SKM-1 treated with dmso at 0.1 percent for 144 hours (cell line): ENCODE measurements at regions not wholly inside any gene's neighbourhood (a gene's known extent, or its start where the extent isn't known, plus 50 kb on each side); places are given as distances from the start of the nearest gene placed in this dataset.
"Not testable (repeated sequence)": the region's sequence is repeated elsewhere in the genome, so short reads cannot be mapped to it uniquely, and the experiment has no call there.

Experiments
- DNase-seq: peaks from one replicate; lab custom pipeline; 2025; ENCODE audit not compliant: unreplicated experiment; lab: John Stamatoyannopoulos, UW

- not testable (repeated sequence) for DNase-seq
Measured at GRCh38 chr4:10388146-10388545, 69.1 kb downstream of the ZNF518B start.

GRCh38 chr4:10385994-10386394 is 71.2 kb downstream of the ZNF518B start:
- DNase-seq, result no peak

GRCh38 chr4:10384974-10385373 is 72.3 kb downstream of the ZNF518B start:
- no peak for DNase-seq

GRCh38 chr4:10383417-10383816 is 73.8 kb downstream of the ZNF518B start:
- DNase-seq, result no peak

GRCh38 chr4:10382171-10382570 is 75.1 kb downstream of the ZNF518B start:
- not testable (repeated sequence) for DNase-seq

- no peak for DNase-seq
Measured at GRCh38 chr4:10381146-10381545, 76.1 kb downstream of the ZNF518B start.

- no peak for DNase-seq
Measured at GRCh38 chr4:10380735-10381134, 76.5 kb downstream of the ZNF518B start.

GRCh38 chr4:10371869-10372471 is 85.3 kb downstream of the ZNF518B start:
- no peak for DNase-seq

GRCh38 chr4:10371121-10371520 is 86.1 kb downstream of the ZNF518B start:
- no peak for DNase-seq

GRCh38 chr4:10369517-10369916 is 87.7 kb downstream of the ZNF518B start:
- no peak for DNase-seq

GRCh38 chr4:10366628-10367027 is 90.6 kb downstream of the ZNF518B start:
- DNase-seq, result no peak

- DNase-seq, result no peak
Measured at GRCh38 chr4:10364194-10364593, 93.0 kb downstream of the ZNF518B start.

GRCh38 chr4:10354746-10355145 is 102.5 kb downstream of the ZNF518B start:
- no peak for DNase-seq

- DNase-seq, result no peak
Measured at GRCh38 chr4:10354225-10354624, 103.0 kb downstream of the ZNF518B start.

GRCh38 chr4:10353110-10353509 is 104.1 kb downstream of the ZNF518B start:
- DNase-seq, result no peak

- DNase-seq, result no peak
Measured at GRCh38 chr4:10348241-10348640, 109.0 kb downstream of the ZNF518B start.

GRCh38 chr4:10347815-10348214 is 109.4 kb downstream of the ZNF518B start:
- DNase-seq, result no peak

GRCh38 chr4:10347281-10347795 is 109.9 kb downstream of the ZNF518B start:
- DNase-seq, result no peak

- no peak for DNase-seq
Measured at GRCh38 chr4:10346023-10346422, 111.2 kb downstream of the ZNF518B start.

- no peak for DNase-seq
Measured at GRCh38 chr4:10345381-10345784, 111.8 kb downstream of the ZNF518B start.

- no peak for DNase-seq
Measured at GRCh38 chr4:10344824-10345223, 112.4 kb downstream of the ZNF518B start.

GRCh38 chr4:10343656-10344055 is 113.6 kb downstream of the ZNF518B start:
- DNase-seq, result no peak

- DNase-seq, result no peak
Measured at GRCh38 chr4:10342866-10343265, 114.4 kb downstream of the ZNF518B start.
